ENCODE measurements at regions not wholly inside any gene's neighbourhood (a gene's known extent, or its start where the extent isn't known, plus 50 kb on each side); places are given as distances from the start of the nearest gene placed in this dataset.
"Not testable (repeated sequence)": the region's sequence is repeated elsewhere in the genome, so short reads cannot be mapped to it uniquely, and the experiment has no call there.

- not testable (repeated sequence) for DNase-seq, H3K4me3 Mint-ChIP-seq, H3K9me3 Mint-ChIP-seq, ATAC-seq, H3K4me1 Mint-ChIP-seq, H3K27me3 Mint-ChIP-seq, H3K27ac Mint-ChIP-seq
Observed at GRCh38 chr5:155827508-155827815, 499.5 kb upstream of the SGCD start.

GRCh38 chr5:155827949-155828348 lies 499.0 kb upstream of the SGCD start:
- Mint-ChIP-seq H3K9me3 (no peaks in the 10 kb centered on the region), H3K27ac (no peak overlapping the region), H3K4me3 (no peak overlapping the region), H3K4me1 (no peaks in the 10 kb centered on the region), H3K27me3 (no peaks in the 10 kb centered on the region)
- DNase-seq (no peak), ATAC-seq (peak; percentile 81)

GRCh38 chr5:155831491-155831890 lies 495.5 kb upstream of the SGCD start:
- no peak for DNase-seq
- H3K4me1 Mint-ChIP-seq = no peaks in the 10 kb centered on the region
- no peaks in the 10 kb centered on the region for H3K27me3 Mint-ChIP-seq
- no peak overlapping the region for H3K27ac Mint-ChIP-seq
- no peak overlapping the region for H3K4me3 Mint-ChIP-seq
- ATAC-seq = no peak
- H3K9me3 Mint-ChIP-seq = no peaks in the 10 kb centered on the region

GRCh38 chr5:155833287-155833686 lies 493.7 kb upstream of the SGCD start:
- no peak overlapping the region for H3K27ac Mint-ChIP-seq

GRCh38 chr5:155834271-155834975 lies 492.5 kb upstream of the SGCD start:
- ATAC-seq (no peak), DNase-seq (no peak)
- no peak overlapping the region for H3K27ac Mint-ChIP-seq
- H3K9me3 Mint-ChIP-seq = no peaks in the 10 kb centered on the region
- no peaks in the 10 kb centered on the region for H3K27me3 Mint-ChIP-seq
- no peak overlapping the region for H3K4me3 Mint-ChIP-seq
- no peaks in the 10 kb centered on the region for H3K4me1 Mint-ChIP-seq

More at GRCh38 chr5:155833287-155833686, 493.7 kb upstream of the SGCD start:
- Mint-ChIP-seq H3K4me3 (no peak overlapping the region), H3K9me3 (no peaks in the 10 kb centered on the region), H3K27me3 (no peaks in the 10 kb centered on the region), H3K4me1 (no peaks in the 10 kb centered on the region)
- no peak for DNase-seq
- ATAC-seq = no peak

- no peak for ATAC-seq
- H3K4me1 Mint-ChIP-seq = no peaks in the 10 kb centered on the region
- H3K27ac Mint-ChIP-seq = peak overlapping the region in 1 of 2 donors; percentile 31
- no peaks in the 10 kb centered on the region for H3K9me3 Mint-ChIP-seq
- no peaks in the 10 kb centered on the region for H3K27me3 Mint-ChIP-seq
- H3K4me3 Mint-ChIP-seq = no peak overlapping the region
- no peak for DNase-seq
Observed at GRCh38 chr5:155836089-155836803, 490.7 kb upstream of the SGCD start.

- DNase-seq = no peak
- peak overlapping the region in 1 of 2 donors; percentile 53 for H3K27ac Mint-ChIP-seq
- ATAC-seq = no peak
- no peak overlapping the region for H3K4me3 Mint-ChIP-seq
- no peaks in the 10 kb centered on the region for H3K27me3 Mint-ChIP-seq
- no peaks in the 10 kb centered on the region for H3K9me3 Mint-ChIP-seq
- H3K4me1 Mint-ChIP-seq = no peaks in the 10 kb centered on the region
Observed at GRCh38 chr5:155838394-155838793, 488.6 kb upstream of the SGCD start.

- no peak overlapping the region for H3K4me3 Mint-ChIP-seq
Observed at GRCh38 chr5:155839251-155840037, 487.5 kb upstream of the SGCD start.

GRCh38 chr5:155844542-155844941 lies 482.4 kb upstream of the SGCD start:
- no peak overlapping the region for H3K27ac Mint-ChIP-seq
- ATAC-seq (no peak), DNase-seq (no peak)
- no peak overlapping the region for H3K4me3 Mint-ChIP-seq
- no peaks in the 10 kb centered on the region for H3K9me3 Mint-ChIP-seq
- no peaks in the 10 kb centered on the region for H3K27me3 Mint-ChIP-seq
- no peaks in the 10 kb centered on the region for H3K4me1 Mint-ChIP-seq

More at GRCh38 chr5:155839251-155840037, 487.5 kb upstream of the SGCD start:
- H3K9me3 Mint-ChIP-seq = no peaks in the 10 kb centered on the region
- H3K27me3 Mint-ChIP-seq = no peaks in the 10 kb centered on the region
- DNase-seq (no peak), ATAC-seq (no peak)
- H3K4me1 Mint-ChIP-seq = no peaks in the 10 kb centered on the region
- H3K27ac Mint-ChIP-seq = no peak overlapping the region

GRCh38 chr5:155850370-155850769 lies 476.6 kb upstream of the SGCD start:
- H3K9me3 Mint-ChIP-seq = peaks cover 3 to 17% of the 10 kb centered on the region in 2 donors
- DNase-seq (no peak), ATAC-seq (no peak)
- peaks cover 21% of the 10 kb centered on the region for H3K27me3 Mint-ChIP-seq
- H3K4me1 Mint-ChIP-seq = no peaks in the 10 kb centered on the region
- no peak overlapping the region for H3K4me3 Mint-ChIP-seq
- no peak overlapping the region for H3K27ac Mint-ChIP-seq

- no peak for DNase-seq
- H3K4me3 Mint-ChIP-seq = no peak overlapping the region
- no peak overlapping the region for H3K27ac Mint-ChIP-seq
- H3K4me1 Mint-ChIP-seq = no peaks in the 10 kb centered on the region
- no peak for ATAC-seq
- peaks cover 35% of the 10 kb centered on the region for H3K27me3 Mint-ChIP-seq
- no peaks in the 10 kb centered on the region for H3K9me3 Mint-ChIP-seq
Observed at GRCh38 chr5:155866971-155867370, 460.0 kb upstream of the SGCD start.

- ATAC-seq (no peak), DNase-seq (no peak)
- Mint-ChIP-seq H3K4me1 (no peaks in the 10 kb centered on the region), H3K9me3 (no peaks in the 10 kb centered on the region), H3K4me3 (no peak overlapping the region), H3K27ac (no peak overlapping the region), H3K27me3 (peaks cover 35% of the 10 kb centered on the region)
Observed at GRCh38 chr5:155867522-155868088, 459.4 kb upstream of the SGCD start.

GRCh38 chr5:155870636-155871035 lies 456.3 kb upstream of the SGCD start:
- DNase-seq (no peak), ATAC-seq (no peak)
- Mint-ChIP-seq H3K27ac (no peak overlapping the region), H3K27me3 (peaks cover 25% of the 10 kb centered on the region), H3K4me3 (no peak overlapping the region), H3K9me3 (no peaks in the 10 kb centered on the region), H3K4me1 (no peaks in the 10 kb centered on the region)

- Mint-ChIP-seq H3K27ac (no peak overlapping the region), H3K4me3 (no peak overlapping the region), H3K27me3 (peaks cover 18% of the 10 kb centered on the region), H3K9me3 (no peaks in the 10 kb centered on the region), H3K4me1 (no peaks in the 10 kb centered on the region)
- no peak for ATAC-seq
- no peak for DNase-seq
Observed at GRCh38 chr5:155871623-155872022, 455.3 kb upstream of the SGCD start.

- Mint-ChIP-seq H3K9me3 (no peaks in the 10 kb centered on the region), H3K4me1 (no peaks in the 10 kb centered on the region), H3K27ac (no peak overlapping the region), H3K4me3 (no peak overlapping the region), H3K27me3 (peaks cover 13% of the 10 kb centered on the region)
- DNase-seq = no peak
- ATAC-seq = no peak
Observed at GRCh38 chr5:155872629-155873220, 454.2 kb upstream of the SGCD start.

All from stimulated activated naive CD8-positive, alpha-beta T cell treated with anti-CD3 and anti-CD28 coated beads, Interleukin-15, amount 100 ng/mL, for 72 hours (primary cell).